NCI-H1436 (cell line): ENCODE measurements at regions not wholly inside any gene's neighbourhood (a gene's known extent, or its start where the extent isn't known, plus 50 kb on each side); places are given as distances from the start of the nearest gene placed in this dataset.
"Not testable (repeated sequence)": the region's sequence is repeated elsewhere in the genome, so short reads cannot be mapped to it uniquely, and the experiment has no call there.

Experiments
- DNase-seq: peaks from one replicate; lab custom pipeline; 2025; lab: John Stamatoyannopoulos, UW

DNA sequence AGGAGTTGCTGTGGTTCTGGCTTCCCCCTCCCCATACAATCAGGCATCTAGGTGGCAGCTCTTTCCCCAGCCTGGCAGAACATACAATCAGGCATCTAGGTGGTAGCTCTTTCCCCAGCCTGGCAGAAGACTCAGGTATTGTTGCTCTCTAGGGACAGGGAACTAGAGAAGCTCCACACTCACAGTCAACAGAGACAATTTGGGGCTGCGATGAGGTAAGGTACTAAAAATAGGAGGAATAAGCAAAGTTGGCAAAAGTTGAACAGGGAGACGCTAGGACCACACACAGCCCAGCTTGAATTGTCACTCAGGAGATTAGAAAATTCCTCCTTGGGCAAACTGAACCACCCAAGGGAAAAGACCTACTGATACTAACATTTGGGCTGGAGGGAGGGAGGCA is 315.5 kb upstream of the CDH5 start:
- DNase-seq = no peak

GRCh38 chr16:66049865-66050264 is 316.6 kb upstream of the CDH5 start:
- DNase-seq = no peak

- DNase-seq = no peak
Measured at GRCh38 chr16:66045626-66046025, 320.9 kb upstream of the CDH5 start.

GRCh38 chr16:66044556-66044955 is 321.9 kb upstream of the CDH5 start:
- DNase-seq = no peak

DNA sequence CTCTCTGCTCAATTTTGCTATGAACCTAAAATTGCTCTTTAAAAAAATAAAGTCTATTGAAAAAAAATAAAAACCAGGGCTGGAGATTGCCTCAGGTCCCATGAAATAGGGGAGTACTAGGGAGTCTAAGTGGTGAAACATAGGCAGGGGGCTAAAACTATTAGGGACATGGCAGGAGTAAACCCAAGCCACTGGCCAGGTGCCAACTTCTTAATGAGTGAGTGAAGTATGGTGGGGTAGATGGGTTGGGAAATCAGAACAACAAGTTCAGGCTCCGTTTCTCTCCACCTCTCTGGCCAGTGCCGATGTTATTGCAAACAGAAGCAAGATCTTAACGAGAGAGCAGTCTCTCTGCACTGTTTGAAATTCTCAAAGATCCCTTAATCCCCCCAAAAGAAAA is 322.4 kb upstream of the CDH5 start:
- DNase-seq = no peak

- no peak for DNase-seq
Measured at GRCh38 chr16:66043326-66043725, 323.2 kb upstream of the CDH5 start.

GRCh38 chr16:66042341-66042740 is 324.1 kb upstream of the CDH5 start:
- DNase-seq = no peak

DNA sequence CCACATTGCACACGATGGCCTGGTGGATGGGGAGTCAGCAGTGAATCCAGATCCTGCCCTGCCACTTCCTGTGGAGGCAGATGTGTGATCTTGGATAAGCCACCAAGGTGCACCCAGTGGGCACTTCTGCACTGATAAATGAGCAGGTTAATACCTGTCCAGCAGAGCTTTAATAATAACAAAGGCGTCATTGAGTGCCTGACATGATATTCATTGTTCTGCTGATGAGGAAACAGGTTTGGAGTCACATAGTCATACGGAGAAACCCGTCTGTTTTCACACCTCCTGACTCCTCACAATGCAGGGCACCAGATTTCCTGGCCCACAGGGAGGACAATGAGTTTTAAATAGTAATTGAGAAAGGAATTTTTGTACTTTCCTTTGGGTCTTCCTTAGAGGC is 324.6 kb upstream of the CDH5 start:
- no peak for DNase-seq

DNA sequence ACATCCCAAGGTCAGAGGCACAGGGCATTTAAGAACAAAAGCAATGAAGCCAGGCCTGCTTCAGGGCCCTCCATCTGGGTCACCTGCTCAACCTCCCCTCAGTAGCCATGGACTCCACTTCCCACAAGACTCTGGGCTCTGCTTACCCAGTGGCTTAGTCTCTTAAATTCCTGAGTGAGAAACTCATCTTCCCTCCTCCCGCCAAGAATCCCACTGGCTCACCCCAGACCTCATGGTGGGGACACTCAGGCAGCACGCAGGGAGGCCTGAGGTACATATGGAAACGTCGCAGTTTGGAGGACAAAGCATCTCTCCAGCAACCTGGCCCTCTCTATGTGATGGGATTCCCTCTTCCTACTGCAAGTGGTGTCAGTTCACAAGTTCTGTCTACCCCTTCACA is 326.7 kb upstream of the CDH5 start:
- DNase-seq = no peak

GRCh38 chr16:66036793-66037715 is 329.4 kb upstream of the CDH5 start:
- no peak for DNase-seq

DNA sequence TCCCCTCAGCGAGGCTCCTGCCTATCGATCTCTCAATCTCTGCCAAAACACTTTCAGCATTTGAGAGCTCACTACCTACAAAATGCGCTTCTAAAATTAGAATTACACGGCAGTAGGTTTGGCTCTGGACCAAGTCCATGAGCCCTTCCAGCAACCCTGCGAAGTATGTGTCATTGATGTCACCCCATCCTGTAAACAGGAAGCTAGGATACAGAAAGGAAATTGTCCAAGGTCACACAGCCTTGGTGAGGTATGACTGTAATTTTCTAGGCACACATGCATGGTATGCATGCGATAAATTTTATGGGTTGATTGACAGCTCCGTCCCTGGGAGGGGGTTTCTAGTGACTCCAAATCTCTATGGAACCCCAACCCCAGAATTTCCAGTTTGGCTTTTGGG is 330.3 kb upstream of the CDH5 start:
- no peak for DNase-seq

- no peak for DNase-seq
Measured at GRCh38 chr16:66035096-66035495, 331.4 kb upstream of the CDH5 start.

DNA sequence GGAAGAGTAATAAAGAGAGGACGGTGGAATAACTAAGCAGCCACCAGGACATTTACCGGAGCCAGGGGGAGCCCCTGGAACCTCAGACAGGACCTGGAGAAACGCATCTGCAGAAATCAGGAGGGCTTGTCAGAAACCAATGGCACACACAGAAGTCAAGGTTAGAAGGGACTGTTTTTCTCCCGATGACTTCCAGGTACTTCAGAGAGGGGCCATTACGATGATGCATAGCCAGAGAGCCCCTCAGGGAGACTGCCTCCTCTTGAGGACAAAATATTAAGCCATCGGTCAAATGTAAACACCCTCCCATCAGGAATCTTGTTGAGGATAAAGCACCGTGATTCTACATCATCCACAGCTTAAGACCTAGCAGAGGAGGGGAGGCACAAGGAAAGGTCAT is 333.6 kb upstream of the CDH5 start:
- DNase-seq = no peak

GRCh38 chr16:66030036-66030435 is 336.5 kb upstream of the CDH5 start:
- no peak for DNase-seq

- DNase-seq = no peak
Measured at GRCh38 chr16:66028510-66029216, 337.8 kb upstream of the CDH5 start.

DNA sequence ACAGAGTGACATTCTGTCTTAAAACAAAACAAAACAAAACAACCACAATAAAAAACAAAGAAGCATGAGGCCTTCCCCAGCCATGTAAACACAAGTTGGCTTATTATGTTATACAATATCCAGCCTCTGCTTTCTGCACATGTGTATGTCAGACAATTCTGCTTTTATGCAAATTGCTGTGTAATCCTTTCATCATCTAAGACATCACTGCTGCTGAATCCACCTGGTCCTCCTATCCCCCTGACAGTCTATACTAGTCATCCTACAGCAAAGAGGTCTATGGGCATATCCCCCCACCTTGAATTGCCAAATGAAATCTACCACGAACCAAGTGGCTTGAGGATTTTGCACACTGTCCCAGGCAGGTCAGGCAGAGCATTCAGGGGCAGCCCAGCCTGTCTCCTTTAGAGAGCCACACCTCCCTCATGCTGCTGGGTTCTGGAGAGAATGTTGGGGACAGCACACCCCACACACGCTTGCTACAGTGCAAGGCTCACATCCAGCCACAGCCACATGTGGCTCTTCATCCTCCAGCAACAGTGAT is 339.6 kb upstream of the CDH5 start:
- DNase-seq = no peak

DNA sequence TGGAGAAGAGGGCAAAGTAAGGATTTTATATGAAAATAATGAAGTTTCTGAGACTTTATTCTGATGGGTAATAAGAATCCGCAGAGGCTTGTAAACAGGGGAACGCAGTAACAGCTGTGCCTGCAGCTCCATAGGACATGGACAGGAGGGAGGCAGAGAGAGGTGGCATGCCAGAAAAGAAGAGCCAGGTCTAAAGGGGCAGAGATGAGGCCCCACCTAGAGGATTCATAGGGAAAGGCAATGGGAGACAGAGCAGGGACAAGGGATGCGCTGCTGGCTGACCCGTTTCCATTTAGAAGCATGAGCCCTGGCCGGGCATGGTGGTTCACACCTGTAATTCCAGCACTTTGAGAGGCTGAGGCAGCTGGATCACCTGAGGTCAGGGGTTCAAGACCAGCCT is 340.3 kb upstream of the CDH5 start:
- no peak for DNase-seq

- DNase-seq = no peak
Measured at GRCh38 chr16:66025751-66026150, 340.7 kb upstream of the CDH5 start.

GRCh38 chr16:66024567-66024966 is 341.9 kb upstream of the CDH5 start:
- not testable (repeated sequence) for DNase-seq

- DNase-seq = no peak
Measured at GRCh38 chr16:66023481-66023880, 343.0 kb upstream of the CDH5 start.

DNA sequence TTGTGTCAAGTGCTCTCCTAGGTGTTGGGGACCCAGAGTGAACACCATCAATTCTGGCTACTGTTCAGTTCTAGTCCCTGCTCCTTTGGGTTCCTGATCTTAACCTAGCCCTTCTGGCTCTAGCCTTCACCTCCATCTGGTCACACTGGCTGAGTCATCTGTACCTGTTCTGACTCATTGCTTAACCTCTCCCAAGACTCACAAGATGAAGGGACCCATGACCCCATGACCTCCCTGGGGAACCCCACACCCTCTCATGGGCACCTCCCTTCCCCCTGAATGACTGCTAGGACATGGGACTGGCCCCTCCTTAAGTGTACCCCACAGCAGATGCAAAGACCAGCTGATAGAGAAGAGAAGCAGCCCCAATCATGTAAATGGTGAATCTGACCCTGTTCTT is 345.8 kb upstream of the CDH5 start:
- no peak for DNase-seq

GRCh38 chr16:66020046-66020445 is 346.4 kb upstream of the CDH5 start:
- no peak for DNase-seq

- DNase-seq = not testable (repeated sequence)
Measured at GRCh38 chr16:66019502-66019901, 347.0 kb upstream of the CDH5 start.
